HuH-7 (cell line): ENCODE measurements at regions not wholly inside any gene's neighbourhood (a gene's known extent, or its start where the extent isn't known, plus 50 kb on each side); places are given as distances from the start of the nearest gene placed in this dataset.
A peak's percentile ranks its signal among the peaks of the same experiment; 100 is the strongest.
"Not testable (repeated sequence)": the region's sequence is repeated elsewhere in the genome, so short reads cannot be mapped to it uniquely, and the experiment has no call there.

ENCODE experiments used
- DNase-seq: peaks from one replicate; pipeline ENCODE4 v3.0.0; 2011; ENCODE audit warnings: low spot score

DNA sequence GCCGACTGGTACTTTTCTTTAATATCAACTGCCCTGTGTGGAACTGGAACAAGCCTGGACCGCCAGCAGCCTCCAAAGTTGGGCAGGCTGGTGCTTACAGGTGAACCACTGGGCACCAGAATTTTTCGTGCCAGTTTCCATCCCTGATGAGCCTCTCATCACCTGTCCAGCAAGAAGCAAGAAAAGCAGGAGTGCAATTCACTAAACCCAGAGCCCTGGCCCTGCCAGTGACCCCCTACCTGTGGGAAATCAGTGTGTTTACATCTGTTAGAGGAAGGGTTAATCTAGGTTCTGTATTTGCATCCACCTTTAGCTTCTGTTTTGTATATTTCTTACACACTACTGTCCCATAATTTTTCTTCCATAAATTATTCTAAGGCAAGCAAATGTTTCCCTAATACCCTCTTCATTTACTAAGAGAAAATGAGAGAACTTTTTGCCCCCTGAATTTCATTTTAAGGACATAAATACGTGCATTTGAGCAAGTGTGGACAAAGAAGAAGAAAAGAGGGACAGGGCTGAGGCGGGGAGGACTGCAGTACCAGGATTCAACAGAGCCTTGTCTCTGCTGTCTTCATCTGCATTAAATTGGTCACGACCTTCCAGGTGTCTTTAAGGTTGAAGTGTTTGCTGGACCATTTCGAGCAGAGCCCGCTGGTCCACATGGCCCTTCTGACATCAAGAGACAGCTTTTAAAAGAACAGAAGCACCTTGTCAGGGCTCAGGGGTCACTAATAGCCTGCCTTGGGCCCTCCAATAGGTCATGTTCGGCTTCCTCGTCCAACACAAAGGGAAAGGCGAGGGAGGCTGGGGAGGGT, 763.1 kb downstream of the BCL11A start:
- no peak for DNase-seq

DNA sequence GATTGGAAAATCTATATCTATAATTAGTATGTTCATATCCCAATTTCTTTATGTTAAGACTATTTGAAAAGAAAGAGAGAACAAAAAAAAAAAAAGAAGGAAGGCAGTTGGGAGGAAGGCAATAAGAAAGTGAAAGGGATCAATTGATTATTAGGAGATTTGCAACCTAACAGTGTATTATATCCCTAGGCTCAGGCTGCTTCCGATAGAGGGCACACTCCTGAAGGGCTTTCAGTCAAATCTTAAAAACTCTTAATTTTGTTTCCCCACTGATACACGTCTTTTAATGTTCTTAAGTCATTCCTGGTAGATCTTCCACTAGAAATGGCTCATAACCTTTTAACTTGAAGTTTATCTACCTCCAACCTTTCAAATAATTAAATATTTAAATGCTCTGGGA, 763.9 kb downstream of the BCL11A start:
- no peak for DNase-seq

DNA sequence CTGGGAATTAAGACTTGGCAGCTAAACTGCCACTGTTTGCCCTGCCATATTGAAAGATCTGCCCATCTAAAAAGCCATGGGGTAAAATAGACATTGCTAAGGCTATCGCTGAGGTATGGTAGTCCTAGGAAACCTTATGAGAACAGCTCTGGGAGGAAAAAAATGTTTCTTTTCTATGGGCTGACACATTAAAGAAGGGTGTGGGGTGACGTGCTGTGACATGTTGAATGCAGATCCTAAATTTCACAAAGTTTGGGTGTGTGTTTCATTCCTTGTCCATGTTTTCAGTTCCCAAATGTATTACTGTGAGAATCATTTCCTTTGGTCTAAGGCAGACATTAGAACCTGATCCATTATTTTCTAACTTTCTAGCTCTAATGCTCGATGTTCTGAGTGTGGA, 766.4 kb downstream of the BCL11A start:
- DNase-seq, result no peak

DNA sequence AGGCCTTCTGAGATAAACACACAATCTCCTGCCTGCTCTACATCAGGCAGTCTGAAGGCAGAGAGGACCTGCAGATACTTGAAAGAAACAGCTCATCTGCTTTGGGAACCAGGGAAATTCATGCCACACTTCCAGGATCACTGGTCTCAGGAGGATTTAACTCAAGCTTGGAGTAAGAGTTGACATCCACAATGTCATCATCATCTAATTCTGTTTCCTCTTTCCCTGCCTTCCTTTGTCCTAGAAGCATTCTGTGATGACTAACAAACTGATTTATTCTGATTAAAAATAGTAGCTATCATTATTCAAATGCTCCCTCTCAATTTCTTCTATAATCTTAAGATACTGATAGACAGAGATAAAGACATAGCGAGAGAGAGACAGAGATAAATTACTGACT, 766.8 kb downstream of the BCL11A start:
- DNase-seq, result no peak

DNA sequence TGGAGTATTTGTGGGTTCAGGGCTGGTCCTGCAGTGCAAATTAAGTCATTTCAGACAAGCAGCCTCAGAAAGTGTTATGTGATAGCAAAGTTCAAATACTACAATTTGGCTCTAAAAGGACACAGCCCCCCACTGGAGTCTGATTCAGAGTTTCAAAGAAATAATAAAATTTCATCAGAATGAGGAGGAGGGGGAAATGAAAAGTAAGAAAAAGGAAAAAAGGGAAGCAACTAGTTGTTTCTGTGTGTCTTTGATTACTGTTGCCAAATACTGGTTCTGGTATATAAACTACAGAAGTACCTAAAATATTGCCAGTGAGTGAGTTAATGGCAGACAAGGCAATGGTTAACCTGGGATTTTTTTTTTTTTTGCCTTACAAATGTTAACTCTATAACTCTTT, 773.9 kb downstream of the BCL11A start:
- no peak for DNase-seq

DNA sequence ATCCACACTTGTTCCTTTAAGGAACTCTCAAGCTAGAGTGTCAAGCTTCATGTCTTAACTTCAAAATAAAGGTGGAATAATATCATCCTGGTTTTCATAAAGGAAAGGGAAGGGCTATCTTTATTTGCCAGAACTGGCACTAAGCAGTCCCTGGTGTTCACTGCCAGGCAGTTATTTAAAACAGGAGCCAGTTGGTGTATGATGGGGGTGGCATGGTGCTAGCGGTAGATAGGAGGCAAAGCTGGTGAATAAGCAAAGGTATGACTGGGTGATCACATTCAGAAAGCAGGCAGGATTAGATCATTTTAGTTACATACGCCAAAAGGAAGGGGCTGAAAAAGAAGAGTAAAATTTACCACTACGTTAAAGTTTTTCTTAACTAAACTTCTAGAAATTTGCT, 776.3 kb downstream of the BCL11A start:
- DNase-seq, result no peak

DNA sequence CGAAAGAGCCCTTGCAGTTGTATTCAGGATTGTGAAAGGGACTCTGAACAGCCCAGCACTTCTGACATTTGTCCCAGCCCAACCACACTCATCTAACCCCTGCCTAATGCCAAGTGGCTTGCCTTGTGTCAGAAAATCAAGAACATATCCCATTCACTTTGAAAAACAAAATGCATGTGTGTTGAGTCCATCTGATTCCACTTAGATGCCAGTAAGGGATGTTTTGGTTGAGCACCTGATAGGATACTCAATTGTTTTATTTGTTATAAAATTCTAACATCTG, 776.8 kb downstream of the BCL11A start:
- no peak for DNase-seq

DNA sequence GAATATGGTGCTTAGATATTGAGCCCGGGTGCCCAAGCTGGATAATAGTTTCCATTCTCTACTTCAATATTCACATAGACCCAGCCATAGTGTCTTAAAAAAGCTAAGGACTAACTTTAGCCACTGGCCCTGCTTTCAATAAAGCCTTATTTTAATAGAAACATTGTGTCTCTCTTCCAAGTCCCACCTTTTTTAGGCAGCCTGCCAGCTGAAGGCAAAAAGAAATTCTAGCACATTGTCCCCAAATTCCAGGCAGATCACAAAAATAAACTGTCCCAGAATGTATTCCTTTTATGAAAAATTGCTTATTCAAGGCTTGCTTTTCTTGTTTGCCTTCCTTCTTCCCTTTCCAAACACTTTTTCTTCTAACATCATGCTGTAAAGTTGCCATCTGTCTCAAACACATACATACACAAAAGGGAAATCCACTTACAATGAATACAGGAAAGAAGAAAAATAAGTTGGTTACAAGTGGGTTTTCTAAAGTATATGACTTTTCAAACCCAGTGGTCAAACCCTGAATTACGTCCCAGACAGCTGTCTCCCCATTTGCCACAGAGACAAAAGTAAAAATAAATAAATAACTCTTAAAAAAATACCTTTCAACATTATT, 778.5 kb downstream of the BCL11A start:
- DNase-seq, result no peak

DNA sequence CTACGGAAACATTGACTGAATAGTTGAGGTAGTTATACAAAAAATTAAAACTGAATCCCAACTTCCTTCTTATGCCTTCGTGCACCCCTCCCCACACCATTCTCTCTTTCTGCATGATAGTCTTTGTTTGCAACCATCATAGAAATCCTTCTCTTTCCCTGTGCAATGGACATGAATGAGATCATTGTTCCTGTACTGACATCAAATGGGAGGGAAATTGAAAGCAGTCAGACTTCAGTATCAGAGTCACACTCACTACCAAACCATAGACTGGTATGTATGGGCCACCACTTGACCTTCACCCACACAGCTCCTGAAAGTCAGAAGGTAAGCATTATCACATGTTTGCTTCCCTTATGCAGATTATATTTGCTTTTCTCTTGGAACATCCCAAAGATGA, 782.8 kb downstream of the BCL11A start:
- DNase-seq, result no peak

DNA sequence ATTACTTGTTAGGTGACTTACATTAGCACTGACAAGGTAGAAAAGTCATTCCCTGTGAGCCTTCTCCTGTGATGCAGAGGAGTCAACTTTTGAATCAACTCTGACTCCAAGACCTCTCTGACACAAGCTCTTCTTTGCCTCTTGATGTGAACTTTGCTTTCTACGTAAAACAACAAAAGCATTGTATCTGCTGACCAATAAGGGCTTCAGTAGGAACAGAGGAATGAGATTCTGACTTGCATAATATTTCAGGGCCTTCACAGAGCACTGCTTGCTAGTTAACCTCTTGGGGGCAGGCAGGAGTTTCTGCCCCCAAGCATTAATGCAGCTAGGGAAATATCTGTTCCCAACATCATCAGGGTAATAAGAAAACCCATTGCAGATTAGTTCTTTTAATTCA, 791.5 kb downstream of the BCL11A start:
- no peak for DNase-seq

DNA sequence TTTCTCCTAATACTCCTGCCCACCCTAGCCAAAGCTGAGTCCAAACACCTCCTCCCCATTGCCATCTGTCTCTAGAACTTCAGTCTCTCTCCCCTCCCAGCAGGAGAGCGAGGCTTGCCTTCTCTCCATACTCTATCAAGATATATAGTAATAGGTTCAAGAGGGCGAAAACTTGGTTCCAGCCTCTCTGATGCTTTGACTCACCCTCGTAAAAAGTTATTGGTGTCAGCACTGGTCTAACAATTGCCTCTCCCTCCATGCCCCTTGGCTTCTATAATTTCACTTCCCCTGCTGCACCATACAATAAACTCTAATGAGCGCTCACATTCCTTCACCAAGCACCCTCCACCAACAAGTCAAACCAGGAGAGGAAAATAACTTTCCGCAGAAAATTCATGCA, 797.3 kb downstream of the BCL11A start:
- DNase-seq, result no peak

DNA sequence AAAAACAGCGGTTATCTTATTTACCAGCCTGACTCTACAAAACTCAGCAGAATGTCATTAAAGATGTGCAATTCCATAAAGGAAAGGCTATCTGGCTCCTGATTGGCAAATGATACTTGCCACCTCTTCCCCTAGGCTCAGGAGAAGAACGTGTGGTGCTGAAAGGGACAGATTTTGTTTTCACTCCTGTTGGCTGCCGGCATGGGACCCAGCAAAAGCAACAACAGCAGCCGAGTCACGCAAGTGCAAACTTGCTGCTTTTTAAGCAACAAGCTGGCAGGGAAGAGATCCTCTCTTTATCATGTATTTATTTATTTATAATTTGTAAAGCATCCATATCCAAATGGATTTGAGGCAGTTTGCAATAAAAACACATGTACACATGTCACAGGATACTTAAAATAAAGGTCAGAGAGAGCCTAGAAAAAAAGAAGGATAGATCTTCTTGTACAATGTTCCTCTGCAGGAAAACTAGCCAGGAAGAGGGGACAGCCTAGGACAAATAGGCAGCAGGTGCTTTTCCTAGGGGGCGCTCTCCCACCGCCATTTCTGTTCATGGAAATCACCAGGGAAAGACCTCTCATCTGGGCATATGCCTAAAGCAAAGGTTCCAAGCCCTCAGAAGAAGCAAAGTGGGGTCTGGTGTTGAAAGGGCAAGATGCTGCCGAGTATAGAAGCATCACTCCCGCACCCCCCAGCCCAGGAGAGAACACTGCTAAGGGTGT, 799.3 kb downstream of the BCL11A start:
- DNase-seq, result peak; percentile 26

DNA sequence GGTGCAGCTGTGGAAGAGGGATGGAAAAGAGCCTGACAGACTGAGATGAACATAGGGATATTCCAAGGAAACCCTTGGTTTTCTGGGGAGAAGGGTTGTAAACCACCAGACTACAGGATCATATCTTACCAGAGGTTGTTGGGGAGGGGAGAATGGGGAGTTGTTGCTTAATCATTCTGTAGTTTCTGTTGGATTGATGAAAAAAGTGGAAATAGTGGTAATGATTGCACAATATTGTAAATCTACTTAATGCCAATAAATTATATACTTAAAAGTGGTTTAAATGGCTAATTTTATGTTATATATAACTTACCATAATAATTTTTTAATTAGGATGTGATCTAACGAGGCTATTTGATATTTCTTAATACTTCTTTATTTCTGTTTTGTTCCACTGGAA, 800.9 kb downstream of the BCL11A start:
- DNase-seq, result no peak

DNA sequence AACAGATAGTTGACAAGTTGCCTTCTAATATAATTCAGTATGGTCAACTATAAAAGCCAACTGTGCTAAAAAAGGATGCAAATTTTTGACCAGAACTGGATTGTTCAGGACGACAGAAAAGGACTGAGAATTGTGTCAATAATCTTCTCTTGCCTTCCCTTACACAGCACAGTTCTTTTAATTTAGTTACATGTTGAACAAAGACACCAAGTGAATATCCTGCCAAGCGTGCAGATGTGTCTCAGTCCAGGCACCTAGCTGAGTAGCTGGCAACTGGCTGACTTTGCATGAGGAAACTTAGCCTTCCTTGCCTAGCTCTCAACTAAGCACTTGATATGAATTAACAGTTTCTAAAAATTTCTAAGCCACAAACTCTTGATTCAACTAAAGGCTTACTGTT, 801.4 kb downstream of the BCL11A start:
- no peak for DNase-seq

DNA sequence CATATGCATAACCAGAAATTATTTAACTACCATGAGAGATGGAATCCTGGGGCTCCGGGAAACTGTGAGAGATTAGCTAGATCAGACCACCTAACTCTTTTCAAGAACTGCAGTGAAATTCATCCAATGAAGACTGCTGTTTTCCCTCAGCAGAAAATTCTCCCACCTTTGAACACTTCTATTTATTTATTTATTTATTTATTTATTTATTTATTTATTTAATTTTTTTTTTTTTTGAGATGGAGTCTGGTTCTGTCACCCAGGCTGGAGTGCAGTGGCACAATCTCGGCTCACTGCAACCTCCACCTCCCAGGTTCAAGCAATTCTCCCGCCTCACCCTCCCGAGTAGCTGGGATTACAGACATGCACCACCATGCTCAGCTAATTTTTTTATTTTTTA, 802.2 kb downstream of the BCL11A start:
- DNase-seq, result not testable (repeated sequence)

DNA sequence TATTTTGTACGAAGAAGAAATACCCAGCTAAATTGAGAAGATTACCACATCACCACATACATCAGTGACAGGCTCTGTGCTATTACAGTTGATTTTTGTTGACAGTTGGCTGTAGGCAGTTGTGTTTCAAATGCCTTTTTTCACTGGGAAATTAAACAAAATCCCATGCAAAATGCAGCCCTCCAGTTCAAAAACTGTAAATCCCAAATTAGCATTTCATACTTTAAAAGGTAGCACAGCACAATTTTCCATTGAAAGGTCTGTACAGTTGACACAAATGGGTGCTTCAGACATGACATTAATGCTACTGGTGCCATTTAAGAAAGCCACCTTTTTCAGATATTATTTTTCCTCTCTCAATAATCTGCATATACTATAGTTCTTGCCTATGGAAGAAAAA, 807.2 kb downstream of the BCL11A start:
- DNase-seq, result no peak

DNA sequence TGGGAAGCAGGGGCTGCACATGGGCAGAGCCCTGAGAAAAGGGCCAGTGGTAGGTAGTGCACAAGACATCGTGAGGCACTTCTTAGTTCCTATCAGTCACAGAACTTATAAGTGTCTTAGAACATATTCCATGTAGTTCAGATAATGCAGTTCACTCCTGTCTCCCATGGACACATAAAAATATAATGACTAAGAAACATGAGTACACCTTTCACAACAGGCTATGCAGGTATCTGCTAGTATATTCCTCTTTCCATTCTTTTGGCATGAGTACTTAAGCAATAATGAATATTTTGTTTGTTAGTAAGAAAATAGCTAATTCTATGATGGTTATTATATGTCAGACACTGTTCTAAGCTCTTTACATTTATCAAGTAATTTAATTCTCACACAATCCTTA, 808.4 kb downstream of the BCL11A start:
- DNase-seq, result no peak

DNA sequence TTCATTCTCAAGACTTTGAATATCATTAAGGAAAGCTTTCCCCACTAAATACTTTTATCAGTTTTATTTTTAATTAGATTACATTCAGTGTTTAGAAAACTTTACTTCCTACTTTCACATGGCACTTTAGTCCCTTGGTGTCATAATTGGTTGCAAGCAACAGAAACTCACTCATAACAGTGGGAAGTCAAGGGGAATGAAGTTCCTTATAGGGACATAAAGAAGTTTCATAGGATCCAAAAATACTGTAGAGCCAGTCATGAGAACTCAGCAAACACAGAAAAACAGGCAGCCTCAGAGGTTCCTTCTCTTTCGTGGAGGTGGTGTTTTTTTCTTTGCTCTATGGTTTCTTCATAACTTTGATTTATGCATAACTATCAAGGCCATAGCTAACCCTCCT, 809.0 kb downstream of the BCL11A start:
- DNase-seq, result no peak

DNA sequence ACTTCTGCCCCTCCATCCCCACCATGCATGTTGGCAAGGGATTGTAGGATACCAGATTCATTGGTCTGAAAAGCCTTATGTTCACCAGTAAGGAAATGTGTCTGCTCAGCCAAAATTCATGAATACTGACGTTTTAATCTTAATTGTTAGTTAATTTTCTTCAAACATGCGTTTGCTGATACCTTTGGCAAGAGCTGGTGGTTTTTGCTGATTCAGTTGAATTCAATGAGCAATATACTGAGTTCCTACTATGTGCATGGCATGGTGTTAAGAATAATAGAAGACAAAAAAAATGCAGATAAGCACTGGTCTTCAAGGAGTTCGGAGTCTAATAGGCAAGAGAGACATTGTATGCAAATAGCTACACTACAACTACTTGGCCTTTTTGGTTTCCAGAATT, 811.6 kb downstream of the BCL11A start:
- DNase-seq, result no peak

DNA sequence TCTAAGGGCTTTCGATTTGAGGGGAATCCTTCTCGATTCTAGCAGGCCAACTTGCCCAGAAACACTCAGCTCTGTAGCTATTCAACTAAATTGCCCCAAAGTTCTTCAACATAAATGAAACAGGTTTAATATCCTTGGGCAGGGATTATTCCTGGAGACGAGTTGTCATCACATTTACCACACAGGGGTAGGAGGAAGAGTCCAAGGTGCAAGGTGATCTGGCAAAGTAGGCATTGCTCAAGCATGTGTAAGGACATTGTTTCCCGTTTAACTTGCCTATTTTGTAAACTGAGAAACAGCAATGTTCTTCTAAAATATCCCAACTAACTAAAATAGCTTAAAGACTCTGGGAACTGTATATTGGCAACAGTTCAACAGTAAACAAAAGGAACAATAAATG, 814.3 kb downstream of the BCL11A start:
- no peak for DNase-seq

DNA sequence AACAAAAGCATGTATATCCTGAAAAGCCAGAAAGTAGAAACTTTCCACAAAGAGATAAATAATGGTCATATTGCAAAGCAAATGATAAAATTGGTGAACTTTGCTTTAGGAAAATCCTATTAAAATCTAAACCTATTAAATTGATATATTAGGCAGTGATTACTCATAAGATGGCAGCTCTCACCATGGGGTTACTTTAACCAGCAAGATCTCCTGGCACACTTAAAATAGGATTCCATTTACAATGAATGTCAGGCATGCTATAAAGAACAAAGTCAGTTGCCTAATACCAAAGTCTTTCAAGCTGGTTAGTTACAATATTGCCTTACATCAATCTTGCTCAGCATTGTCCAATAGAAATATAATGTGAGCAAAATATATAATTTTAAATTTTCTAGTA, 816.2 kb downstream of the BCL11A start:
- DNase-seq, result no peak

DNA sequence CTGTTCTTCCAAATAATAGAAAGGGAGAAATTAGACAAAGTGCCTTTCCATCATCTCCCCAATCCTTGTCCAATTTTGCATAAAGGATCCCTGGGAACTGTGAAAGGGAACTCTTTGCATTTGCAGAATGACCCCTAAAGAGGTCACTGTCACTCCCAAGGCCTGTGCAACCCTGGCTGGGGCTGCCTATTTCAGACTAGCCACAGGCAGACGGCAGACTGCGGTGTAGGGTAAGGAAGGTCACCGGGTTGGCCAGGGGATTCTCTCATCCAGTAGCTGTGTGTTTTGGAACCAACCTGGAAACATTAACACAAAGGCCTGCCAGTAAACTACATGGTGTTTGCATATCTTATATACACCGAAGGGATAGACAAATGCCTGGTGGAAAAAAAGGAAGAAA, 818.7 kb downstream of the BCL11A start:
- no peak for DNase-seq

DNA sequence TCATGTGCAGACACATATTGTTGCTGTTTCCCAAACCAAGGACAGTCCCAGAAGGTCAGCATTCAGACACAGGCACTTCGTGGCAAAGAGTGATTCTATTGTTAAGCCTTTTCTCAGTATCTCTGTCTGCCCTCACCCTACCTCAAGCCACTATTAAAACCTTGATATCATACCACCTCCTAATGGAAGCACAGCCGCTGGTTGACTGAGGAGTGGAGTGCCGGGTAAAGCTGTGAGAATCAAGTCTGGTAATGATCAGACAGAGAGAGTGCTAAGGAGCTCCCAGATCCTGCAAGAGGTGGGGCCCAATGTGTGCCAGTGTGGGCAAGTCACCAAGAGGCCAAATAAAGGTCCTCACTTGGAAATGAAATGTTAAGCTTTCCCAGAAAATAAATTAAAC, 819.5 kb downstream of the BCL11A start:
- DNase-seq, result no peak

DNA sequence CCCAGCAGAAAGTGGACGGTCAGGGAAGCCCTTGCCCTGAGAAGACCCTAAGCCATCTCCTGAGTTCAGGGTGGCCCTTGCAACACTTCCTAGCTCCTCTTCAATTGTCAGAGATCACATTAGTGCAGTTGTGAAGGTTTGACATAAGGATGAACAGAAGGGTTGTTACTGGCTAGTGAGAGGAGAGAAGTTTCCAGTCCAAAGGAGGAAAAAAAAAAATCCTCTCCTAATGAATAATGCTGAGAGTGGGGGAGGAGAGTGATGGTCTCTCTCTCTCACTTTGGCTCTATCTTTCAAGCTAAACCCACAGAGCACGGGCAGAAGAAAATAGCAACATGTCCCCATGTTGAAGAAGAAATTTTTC, 819.9 kb downstream of the BCL11A start:
- DNase-seq, result no peak
